ENCODE measurements at regions not wholly inside any gene's neighbourhood (a gene's known extent, or its start where the extent isn't known, plus 50 kb on each side); places are given as distances from the start of the nearest gene placed in this dataset.

- Histone ChIP-seq H2BK12ac (ENCODE audit: low read length in 2 of 2) (no peak overlapping the region), H3K4me2 (ENCODE audit: low read length, poor library complexity, severe bottlenecking) (no peak overlapping the region), H3K18ac (ENCODE audit: low read depth in 1 of 2, low read length in 2 of 2) (no peak overlapping the region), H3K27me3 (ENCODE audit: control insufficient read depth in 1 of 2, insufficient read depth in 1 of 2, low read length in 2 of 2) (no peaks in the 10 kb centered on the region), H3K4ac (ENCODE audit: low read depth in 1 of 2, low read length in 2 of 2) (no peak overlapping the region), H3K27ac (ENCODE audit: low read length, poor library complexity, severe bottlenecking) (no peak overlapping the region), H3K4me1 (ENCODE audit: control insufficient read depth, insufficient read depth, low read depth, low read length) (no peaks in the 10 kb centered on the region), H2AK5ac (ENCODE audit: low read length, severe bottlenecking) (no peak overlapping the region), H4K8ac (ENCODE audit: low read length) (no peak overlapping the region), H2BK15ac (ENCODE audit: low read depth, poor library complexity, severe bottlenecking) (no peak overlapping the region), H3K9ac (ENCODE audit: low read length) (no peak overlapping the region), H2BK5ac (ENCODE audit: low read depth, low read length, poor library complexity, severe bottlenecking) (no peak overlapping the region), H4K91ac (ENCODE audit: low read length) (no peak overlapping the region), H3K9me3 (ENCODE audit: control insufficient read depth, low read length) (no peaks in the 10 kb centered on the region), H3K36me3 (ENCODE audit: control insufficient read depth in 1 of 2, insufficient read depth in 2 of 2, low read depth in 1 of 2, low read length in 2 of 2) (no peaks in the 10 kb centered on the region), H3K23ac (ENCODE audit: low read length in 2 of 2) (no peak overlapping the region), H2BK120ac (ENCODE audit: low read depth, low read length) (no peak overlapping the region), H3K14ac (ENCODE audit: low read length in 2 of 2) (no peak overlapping the region), H2AFZ (ENCODE audit: low read depth, low read length) (no peak overlapping the region), H3K4me3 (ENCODE audit: insufficient read depth in 1 of 2, low read depth in 1 of 2, low read length in 2 of 2) (no peak overlapping the region), H3K79me1 (replicated peaks; ENCODE audit: low read length, poor library complexity, severe bottlenecking) (no peaks in the 10 kb centered on the region)
- 89% methylated on average over 5 of the region's 5 CpGs for WGBS
- no peak for DNase-seq
These were observed 88.5 kb downstream of the FBXO4 start for GRCh38 chr5:42013561-42013960.

- H3K4me2 ChIP-seq (ENCODE audit: low read length, poor library complexity, severe bottlenecking): no peak overlapping the region
- 100% methylated on average over 1 of the region's 4 CpGs for WGBS
- no peak overlapping the region for H4K8ac ChIP-seq (ENCODE audit: low read length)
- no peaks in the 10 kb centered on the region for H3K9me3 ChIP-seq (ENCODE audit: control insufficient read depth, low read length)
- no peak overlapping the region for H4K91ac ChIP-seq (ENCODE audit: low read length)
- peak overlapping the region in 1 of 2 experiments; percentile 2 for H3K4me3 ChIP-seq (ENCODE audit: insufficient read depth in 1 of 2, low read depth in 1 of 2, low read length in 2 of 2)
- no peak overlapping the region for H2BK5ac ChIP-seq (ENCODE audit: low read depth, low read length, poor library complexity, severe bottlenecking)
- H2BK120ac ChIP-seq (ENCODE audit: low read depth, low read length): no peak overlapping the region
- no peak overlapping the region for H2AK5ac ChIP-seq (ENCODE audit: low read length, severe bottlenecking)
- H3K27me3 ChIP-seq (ENCODE audit: control insufficient read depth in 1 of 2, insufficient read depth in 1 of 2, low read length in 2 of 2): no peaks in the 10 kb centered on the region
- DNase-seq: no peak
- no peak overlapping the region for H3K18ac ChIP-seq (ENCODE audit: low read depth in 1 of 2, low read length in 2 of 2)
- H3K79me1 ChIP-seq (replicated peaks; ENCODE audit: low read length, poor library complexity, severe bottlenecking): no peaks in the 10 kb centered on the region
- no peak overlapping the region for H3K14ac ChIP-seq (ENCODE audit: low read length in 2 of 2)
- H3K4me1 ChIP-seq (ENCODE audit: control insufficient read depth, insufficient read depth, low read depth, low read length): no peaks in the 10 kb centered on the region
- H3K9ac ChIP-seq (ENCODE audit: low read length): peak overlapping the region; percentile 60
- H2AFZ ChIP-seq (ENCODE audit: low read depth, low read length): no peak overlapping the region
- H3K36me3 ChIP-seq (ENCODE audit: control insufficient read depth in 1 of 2, insufficient read depth in 2 of 2, low read depth in 1 of 2, low read length in 2 of 2): no peaks in the 10 kb centered on the region
- no peak overlapping the region for H3K23ac ChIP-seq (ENCODE audit: low read length in 2 of 2)
- H2BK15ac ChIP-seq (ENCODE audit: low read depth, poor library complexity, severe bottlenecking): no peak overlapping the region
- no peak overlapping the region for H3K27ac ChIP-seq (ENCODE audit: low read length, poor library complexity, severe bottlenecking)
- H2BK12ac ChIP-seq (ENCODE audit: low read length in 2 of 2): no peak overlapping the region
- H3K4ac ChIP-seq (ENCODE audit: low read depth in 1 of 2, low read length in 2 of 2): no peak overlapping the region
These were observed 90.2 kb downstream of the FBXO4 start for GRCh38 chr5:42015254-42015653.

GRCh38 chr5:42015681-42016080 lies 90.6 kb downstream of the FBXO4 start:
- no peak overlapping the region for H2BK12ac ChIP-seq (ENCODE audit: low read length in 2 of 2)
- peak overlapping the region; percentile 60 for H3K9ac ChIP-seq (ENCODE audit: low read length)
- no peak overlapping the region for H3K4ac ChIP-seq (ENCODE audit: low read depth in 1 of 2, low read length in 2 of 2)
- no peak overlapping the region for H3K4me2 ChIP-seq (ENCODE audit: low read length, poor library complexity, severe bottlenecking)
- no peak overlapping the region for H4K91ac ChIP-seq (ENCODE audit: low read length)
- no peak overlapping the region for H2BK15ac ChIP-seq (ENCODE audit: low read depth, poor library complexity, severe bottlenecking)
- no peak overlapping the region for H3K14ac ChIP-seq (ENCODE audit: low read length in 2 of 2)
- H3K4me3 ChIP-seq (ENCODE audit: insufficient read depth in 1 of 2, low read depth in 1 of 2, low read length in 2 of 2): no peak overlapping the region
- DNase-seq: peak; percentile 13
- H2AFZ ChIP-seq (ENCODE audit: low read depth, low read length): no peak overlapping the region
- H4K8ac ChIP-seq (ENCODE audit: low read length): no peak overlapping the region
- no peak overlapping the region for H3K23ac ChIP-seq (ENCODE audit: low read length in 2 of 2)
- H2AK5ac ChIP-seq (ENCODE audit: low read length, severe bottlenecking): no peak overlapping the region
- no peaks in the 10 kb centered on the region for H3K4me1 ChIP-seq (ENCODE audit: control insufficient read depth, insufficient read depth, low read depth, low read length)
- H3K27me3 ChIP-seq (ENCODE audit: control insufficient read depth in 1 of 2, insufficient read depth in 1 of 2, low read length in 2 of 2): no peaks in the 10 kb centered on the region
- WGBS: no CpG with 5 or more reads among the region's 1 CpG
- no peak overlapping the region for H3K18ac ChIP-seq (ENCODE audit: low read depth in 1 of 2, low read length in 2 of 2)
- H2BK120ac ChIP-seq (ENCODE audit: low read depth, low read length): no peak overlapping the region
- H2BK5ac ChIP-seq (ENCODE audit: low read depth, low read length, poor library complexity, severe bottlenecking): no peak overlapping the region
- no peak overlapping the region for H3K27ac ChIP-seq (ENCODE audit: low read length, poor library complexity, severe bottlenecking)
- no peaks in the 10 kb centered on the region for H3K9me3 ChIP-seq (ENCODE audit: control insufficient read depth, low read length)
- H3K36me3 ChIP-seq (ENCODE audit: control insufficient read depth in 1 of 2, insufficient read depth in 2 of 2, low read depth in 1 of 2, low read length in 2 of 2): no peaks in the 10 kb centered on the region
- no peaks in the 10 kb centered on the region for H3K79me1 ChIP-seq (replicated peaks; ENCODE audit: low read length, poor library complexity, severe bottlenecking)

- no peaks in the 10 kb centered on the region for H3K27me3 ChIP-seq (ENCODE audit: control insufficient read depth in 1 of 2, insufficient read depth in 1 of 2, low read length in 2 of 2)
- H2BK5ac ChIP-seq (ENCODE audit: low read depth, low read length, poor library complexity, severe bottlenecking): no peak overlapping the region
- no peak overlapping the region for H3K4ac ChIP-seq (ENCODE audit: low read depth in 1 of 2, low read length in 2 of 2)
- H3K23ac ChIP-seq (ENCODE audit: low read length in 2 of 2): no peak overlapping the region
- no peak overlapping the region for H3K4me2 ChIP-seq (ENCODE audit: low read length, poor library complexity, severe bottlenecking)
- no peak overlapping the region for H2BK15ac ChIP-seq (ENCODE audit: low read depth, poor library complexity, severe bottlenecking)
- no peaks in the 10 kb centered on the region for H3K36me3 ChIP-seq (ENCODE audit: control insufficient read depth in 1 of 2, insufficient read depth in 2 of 2, low read depth in 1 of 2, low read length in 2 of 2)
- H4K91ac ChIP-seq (ENCODE audit: low read length): no peak overlapping the region
- H3K4me3 ChIP-seq (ENCODE audit: insufficient read depth in 1 of 2, low read depth in 1 of 2, low read length in 2 of 2): no peak overlapping the region
- no peak overlapping the region for H3K14ac ChIP-seq (ENCODE audit: low read length in 2 of 2)
- no peak overlapping the region for H3K27ac ChIP-seq (ENCODE audit: low read length, poor library complexity, severe bottlenecking)
- WGBS: 62% methylated on average over 3 of the region's 3 CpGs
- no peak overlapping the region for H3K18ac ChIP-seq (ENCODE audit: low read depth in 1 of 2, low read length in 2 of 2)
- H2AFZ ChIP-seq (ENCODE audit: low read depth, low read length): no peak overlapping the region
- DNase-seq: peak; percentile 54
- no peak overlapping the region for H2BK120ac ChIP-seq (ENCODE audit: low read depth, low read length)
- H2BK12ac ChIP-seq (ENCODE audit: low read length in 2 of 2): no peak overlapping the region
- H3K9me3 ChIP-seq (ENCODE audit: control insufficient read depth, low read length): no peaks in the 10 kb centered on the region
- no peak overlapping the region for H3K9ac ChIP-seq (ENCODE audit: low read length)
- no peak overlapping the region for H4K8ac ChIP-seq (ENCODE audit: low read length)
- no peaks in the 10 kb centered on the region for H3K79me1 ChIP-seq (replicated peaks; ENCODE audit: low read length, poor library complexity, severe bottlenecking)
- H3K4me1 ChIP-seq (ENCODE audit: control insufficient read depth, insufficient read depth, low read depth, low read length): no peaks in the 10 kb centered on the region
- H2AK5ac ChIP-seq (ENCODE audit: low read length, severe bottlenecking): no peak overlapping the region
These were observed 95.9 kb downstream of the FBXO4 start for GRCh38 chr5:42020788-42021530.
